NCI-H2029 treated with DMSO at 0.1 percent for 48 hours (cell line): ENCODE measurements at regions not wholly inside any gene's neighbourhood (a gene's known extent, or its start where the extent isn't known, plus 50 kb on each side); places are given as distances from the start of the nearest gene placed in this dataset.

Experiments
- DNase-seq: peaks from one replicate; lab custom pipeline; 2025; lab: John Stamatoyannopoulos, UW

DNA sequence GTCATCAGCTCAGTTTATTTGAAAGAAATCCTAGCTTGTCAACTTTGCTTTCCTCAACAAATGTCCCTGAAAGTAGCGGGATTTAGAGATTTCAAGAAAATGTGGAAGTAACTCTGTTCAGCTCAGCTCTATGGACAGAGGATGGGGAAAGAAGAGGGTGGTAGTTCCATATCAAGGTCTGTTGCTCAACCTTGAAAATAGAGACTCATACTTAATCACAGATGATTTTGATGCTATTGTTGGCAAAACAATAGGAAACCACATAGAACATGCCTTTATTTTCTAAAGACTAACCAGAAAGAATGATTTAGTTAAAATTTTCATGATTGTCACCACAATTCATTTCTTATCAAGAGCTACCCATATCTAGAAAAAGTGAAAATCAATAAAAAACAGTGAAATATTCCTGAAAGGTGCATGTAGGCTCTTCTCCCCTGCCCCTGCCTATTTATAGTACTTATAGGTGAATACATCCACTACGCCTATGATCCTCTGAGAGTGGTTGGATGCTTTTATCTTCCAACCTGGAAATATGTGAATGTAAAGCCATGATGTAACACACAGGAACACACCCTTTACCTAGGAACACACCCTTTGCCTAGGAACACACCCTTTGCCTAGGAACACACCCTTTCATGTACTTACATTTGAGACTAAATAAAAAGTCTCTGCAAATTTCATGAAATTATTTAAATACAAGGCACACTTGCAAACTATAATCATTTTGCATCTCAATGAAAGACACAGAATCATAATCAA is 65.8 kb downstream of the ETAA1 start:
- no peak for DNase-seq

DNA sequence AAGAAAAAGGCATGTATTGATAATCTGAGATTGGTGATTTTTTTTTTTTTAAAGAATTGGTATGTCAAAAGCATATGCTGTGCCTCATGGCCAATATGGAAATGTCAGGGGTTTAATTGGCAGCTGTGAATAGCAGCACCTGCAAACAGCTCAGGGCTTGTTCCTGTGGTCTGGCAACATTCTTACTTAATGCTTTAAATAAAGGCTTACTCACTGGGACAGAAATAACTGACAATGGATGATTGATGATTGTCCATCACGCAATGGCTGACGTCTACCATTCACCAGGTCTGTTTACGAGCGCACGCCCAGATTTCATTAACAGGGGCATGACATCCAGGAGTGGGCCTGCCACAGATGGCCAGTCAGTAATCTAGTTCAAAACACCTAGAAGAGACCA is 66.7 kb downstream of the ETAA1 start:
- DNase-seq, result no peak

- no peak for DNase-seq
These were observed 68.5 kb downstream of the ETAA1 start for GRCh38 chr2:67465623-67466022.

- no peak for DNase-seq
These were observed 69.6 kb downstream of the ETAA1 start for GRCh38 chr2:67466734-67467133.

DNA sequence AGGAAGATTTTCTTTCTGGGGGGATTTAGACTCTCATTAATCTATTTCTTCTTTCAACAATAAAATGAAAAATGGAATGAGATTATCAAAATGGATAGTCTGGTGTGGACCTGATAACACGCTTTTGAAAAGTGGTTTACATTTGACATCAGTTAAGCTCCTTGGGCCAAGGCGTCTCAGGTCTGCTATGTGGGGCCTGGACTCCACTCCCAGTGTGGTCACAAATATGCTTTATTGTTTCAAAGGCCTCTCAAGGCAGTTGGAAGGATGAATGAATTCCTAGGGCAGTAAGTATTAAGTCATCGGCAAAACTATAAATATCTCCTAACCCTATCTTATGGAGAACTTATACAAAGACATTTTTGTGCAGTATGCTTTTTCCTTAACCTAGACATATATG is 74.5 kb downstream of the ETAA1 start:
- no peak for DNase-seq

GRCh38 chr2:67476809-67477790 is 80.0 kb downstream of the ETAA1 start:
- peak; percentile 10 for DNase-seq

DNA sequence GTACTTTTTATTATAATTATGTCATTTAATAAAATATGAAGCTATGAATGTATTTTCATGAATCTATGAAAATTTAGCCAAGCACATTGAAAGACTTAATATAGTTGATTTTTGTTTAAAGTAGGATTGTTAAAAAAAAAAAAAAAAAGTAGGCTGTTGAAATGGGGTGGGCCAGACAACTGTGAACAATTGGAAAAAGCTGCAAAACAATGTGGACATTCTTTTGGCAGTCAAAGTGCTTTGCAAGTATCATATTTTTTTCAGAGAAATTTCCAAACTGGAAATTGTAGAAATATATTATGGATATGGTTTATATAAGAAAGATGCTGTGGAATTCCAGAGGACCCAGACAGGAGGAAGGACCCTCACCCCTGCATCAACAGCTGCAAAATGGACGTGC is 82.1 kb downstream of the ETAA1 start:
- no peak for DNase-seq

GRCh38 chr2:67485431-67485830 is 88.3 kb downstream of the ETAA1 start:
- no peak for DNase-seq

DNA sequence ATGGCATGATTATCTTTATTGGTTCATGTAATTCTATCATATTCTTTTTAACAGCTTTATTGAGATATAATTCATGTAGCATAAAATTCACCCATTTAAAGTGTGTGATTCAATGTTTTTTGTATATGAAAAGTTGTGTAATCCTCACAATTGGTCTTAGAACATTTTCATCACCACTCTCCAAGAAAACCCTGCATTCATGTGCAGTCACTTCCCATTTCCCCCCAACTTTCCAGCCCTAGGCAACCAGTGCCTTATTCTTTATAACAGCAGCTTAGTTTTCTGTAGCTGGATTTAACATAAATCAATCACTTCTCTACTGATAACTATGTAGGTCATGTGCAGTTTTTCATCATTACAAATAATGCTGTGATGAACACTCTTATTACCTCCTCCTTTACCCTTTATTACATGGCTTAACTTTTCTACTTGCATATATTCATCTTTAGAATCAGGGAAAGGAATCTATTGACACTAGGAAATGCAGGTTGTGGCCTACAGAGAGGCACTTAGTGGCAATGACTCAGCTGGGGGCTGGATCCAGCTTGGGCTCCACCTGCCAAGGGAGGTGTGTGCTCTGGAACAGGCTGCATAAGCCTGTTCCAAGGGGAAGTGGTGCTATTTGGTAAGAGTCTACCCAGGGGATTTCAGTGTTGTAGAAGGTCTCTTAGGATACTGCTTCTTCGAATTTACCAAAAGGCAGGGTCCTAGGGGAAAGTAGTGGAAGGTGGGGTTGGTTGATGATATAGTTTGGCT is 89.1 kb downstream of the ETAA1 start:
- DNase-seq, result no peak

- DNase-seq, result no peak
These were observed 90.9 kb downstream of the ETAA1 start for GRCh38 chr2:67487993-67488392.

- no peak for DNase-seq
These were observed 92.3 kb downstream of the ETAA1 start for GRCh38 chr2:67489396-67489795.

GRCh38 chr2:67498931-67499330 is 101.8 kb downstream of the ETAA1 start:
- DNase-seq, result no peak

DNA sequence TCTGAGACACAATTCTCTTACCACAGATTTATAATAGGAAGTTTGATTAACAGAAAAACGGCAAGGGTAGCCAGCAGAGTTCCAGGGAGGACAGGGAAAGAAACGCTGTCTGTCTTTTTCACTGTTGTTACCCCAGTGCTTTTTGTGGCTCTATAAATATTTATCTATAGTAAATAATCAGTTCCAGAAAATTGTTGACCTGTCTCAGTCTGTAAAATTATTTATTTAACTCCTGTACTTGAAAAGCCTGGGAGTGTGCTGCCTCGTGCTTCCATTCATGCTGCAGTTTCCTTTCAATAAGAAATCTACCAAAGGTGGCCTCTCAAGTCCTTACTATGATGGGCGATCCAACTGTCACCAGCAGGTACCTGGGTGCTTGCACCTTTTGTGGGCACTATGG is 102.9 kb downstream of the ETAA1 start:
- no peak for DNase-seq

- DNase-seq, result no peak
These were observed 103.4 kb downstream of the ETAA1 start for GRCh38 chr2:67500541-67500940.

- no peak for DNase-seq
These were observed 105.4 kb downstream of the ETAA1 start for GRCh38 chr2:67502346-67503065.

GRCh38 chr2:67503066-67503795 is 106.1 kb downstream of the ETAA1 start:
- DNase-seq, result no peak

DNA sequence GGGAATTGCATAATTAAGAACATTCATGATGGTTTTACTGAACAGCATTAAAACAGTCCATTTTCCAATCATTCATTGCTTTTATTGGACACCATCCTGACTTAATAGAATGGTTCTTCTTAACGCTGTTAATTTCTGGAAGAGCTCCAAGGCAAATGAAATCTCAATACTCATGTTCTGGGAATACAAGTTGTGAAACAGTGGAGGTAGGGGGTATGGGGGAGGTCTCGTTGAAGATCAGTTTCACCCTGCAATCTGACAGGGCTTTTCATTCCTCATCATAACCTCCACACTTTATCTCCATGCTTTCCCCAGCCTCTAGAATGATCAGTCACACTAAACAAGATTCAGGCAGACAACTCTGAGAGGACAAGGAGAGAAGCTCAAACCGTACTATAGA is 113.6 kb downstream of the ETAA1 start:
- DNase-seq, result no peak

DNA sequence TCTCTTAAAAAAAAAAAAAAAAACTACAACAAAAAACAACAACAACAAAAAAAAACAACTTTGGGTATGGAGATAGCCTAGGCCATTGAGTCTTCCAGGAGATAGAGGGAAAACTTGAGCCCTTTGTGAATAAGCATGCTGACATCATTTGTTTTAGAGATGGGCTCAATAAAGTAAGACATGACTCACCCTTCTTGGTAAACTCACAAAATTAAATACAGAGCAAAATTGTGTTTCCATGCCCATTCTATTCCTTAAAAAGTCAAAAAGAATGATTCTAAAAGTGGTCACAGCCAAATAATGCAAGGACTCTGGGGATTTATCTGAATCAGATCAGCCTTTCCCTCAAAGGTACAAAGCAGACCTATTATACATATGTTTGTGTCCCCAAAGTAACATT is 117.4 kb downstream of the ETAA1 start:
- no peak for DNase-seq

GRCh38 chr2:67515056-67515455 is 117.9 kb downstream of the ETAA1 start:
- no peak for DNase-seq

- DNase-seq, result no peak
These were observed 118.4 kb downstream of the ETAA1 start for GRCh38 chr2:67515538-67515937.

DNA sequence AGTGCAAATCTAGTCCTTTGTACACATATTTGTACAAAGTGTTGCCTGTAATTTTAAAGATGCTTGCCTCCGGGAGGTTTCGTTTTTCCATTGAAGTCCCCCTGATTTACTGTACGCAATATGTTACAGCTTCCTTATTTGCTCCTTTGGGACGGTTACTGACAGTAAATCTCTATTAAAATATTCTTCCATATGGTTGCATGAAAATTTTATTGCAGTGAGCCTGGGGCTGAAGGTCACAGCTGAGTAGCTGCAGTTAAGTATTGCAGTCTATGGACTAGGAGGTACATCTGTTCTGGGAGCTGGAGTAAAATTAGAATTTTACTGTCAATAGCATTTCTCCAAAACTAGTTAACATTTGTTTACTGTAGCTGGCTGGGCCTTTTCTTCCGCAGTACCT is 119.2 kb downstream of the ETAA1 start:
- DNase-seq, result peak; percentile 8
